OCI-LY1 (cell line): ENCODE measurements at regions not wholly inside any gene's neighbourhood (a gene's known extent, or its start where the extent isn't known, plus 50 kb on each side); places are given as distances from the start of the nearest gene placed in this dataset.

Experiments
- H2AFZ ChIP-seq: fragments of 200-600 bp; sonication (generic), shearing (Covaris generic); 2 replicates; pipeline ENCODE4 v1.6.0; 2014; ENCODE audit warnings: antibody characterized with exemption, mild to moderate bottlenecking, low read length
- H3F3A ChIP-seq: fragments of 200-600 bp; sonication (generic), shearing (Covaris generic); 2 replicates; pipeline ENCODE4 v1.6.0; 2014; ENCODE audit warnings: mild to moderate bottlenecking, antibody characterized with exemption, low read length, moderate library complexity; ENCODE audit not compliant: insufficient read depth
- H3K27ac ChIP-seq: fragments of 200-600 bp; sonication (generic); 2 replicates; pipeline ENCODE4 v1.5.1; 2014; ENCODE audit warnings: low read length, mixed run types, mild to moderate bottlenecking, low read depth; ENCODE audit not compliant: poor library complexity, severe bottlenecking
- H3K27me3 ChIP-seq: fragments of 200-600 bp; sonication (generic); 2 replicates; pipeline ENCODE4 v1.6.0; 2014; ENCODE audit warnings: antibody characterized with exemption, mild to moderate bottlenecking, low read length, moderate library complexity; ENCODE audit not compliant: insufficient read depth
- H3K36me3 ChIP-seq: fragments of 200-600 bp; sonication (generic); 2 replicates; pipeline ENCODE4 v1.6.1; 2014; ENCODE audit warnings: mild to moderate bottlenecking, antibody characterized with exemption, low read length, moderate library complexity, mixed read lengths; ENCODE audit not compliant: insufficient read depth
- H3K4me1 ChIP-seq: fragments of 200-600 bp; sonication (generic); 2 replicates; pipeline ENCODE4 v1.5.1; 2014; ENCODE audit warnings: mild to moderate bottlenecking, low read length, moderate library complexity; ENCODE audit not compliant: insufficient read depth, severe bottlenecking
- H3K4me2 ChIP-seq: fragments of 200-600 bp; sonication (generic), shearing (Covaris generic); 2 replicates; pipeline ENCODE4 v1.6.1; 2014; ENCODE audit warnings: low read length
- H3K4me3 ChIP-seq: fragments of 200-600 bp; sonication (generic); 2 replicates; pipeline ENCODE4 v1.5.1; 2014; ENCODE audit warnings: low read length, low read depth, mild to moderate bottlenecking, mixed read lengths; ENCODE audit not compliant: poor library complexity, severe bottlenecking
- H3K79me2 ChIP-seq: fragments of 200-600 bp; shearing (Covaris generic); 2 replicates; pipeline ENCODE4 v1.6.1; 2016; ENCODE audit warnings: mixed run types, low read length, mixed read lengths; ENCODE audit not compliant: insufficient read depth
- H3K9ac ChIP-seq: fragments of 200-600 bp; sonication (generic), shearing (Covaris generic); 2 replicates; pipeline ENCODE4 v1.6.1; 2014; ENCODE audit warnings: mild to moderate bottlenecking, low read length, mixed read lengths
- H3K9me2 ChIP-seq: fragments of 200-600 bp; sonication (generic), shearing (Covaris generic); 2 replicates; pipeline ENCODE4 v1.6.1; 2014; ENCODE audit warnings: low read depth, mild to moderate bottlenecking, low read length, mixed read lengths
- H3K9me3 ChIP-seq: fragments of 200-600 bp; shearing (Covaris generic); 2 replicates; pipeline ENCODE4 v1.6.1; 2014; ENCODE audit warnings: low read length, mixed read lengths
- H4K20me1 ChIP-seq: fragments of 200-600 bp; sonication (generic), shearing (Covaris generic); 2 replicates; pipeline ENCODE4 v1.6.0; 2016; ENCODE audit warnings: mild to moderate bottlenecking, low read length; ENCODE audit not compliant: insufficient read depth
- CTCF ChIP-seq: fragments of 200-600 bp; sonication (generic), shearing (Covaris generic); IDR thresholded peaks from 2 replicates; pipeline ENCODE4 v1.5.1; 2017; ENCODE audit warnings: mild to moderate bottlenecking, antibody characterized with exemption, low read length, moderate library complexity, mixed read lengths
- EZH2 ChIP-seq: fragments of 200-600 bp; sonication (generic), shearing (Covaris generic); IDR thresholded peaks from 2 replicates; pipeline ENCODE4 v1.8.0; 2017; ENCODE audit warnings: borderline replicate concordance, mixed run types, mild to moderate bottlenecking, antibody characterized with exemption, low read length, moderate library complexity, mixed read lengths

- Histone ChIP-seq H3K79me2 (no peaks in the 10 kb centered on the region), H3K4me3 (no peak overlapping the region), H3K36me3 (no peaks in the 10 kb centered on the region), H3K9ac (no peak overlapping the region), H2AFZ (no peak overlapping the region), H3F3A (no peaks in the 10 kb centered on the region), H3K27ac (no peak overlapping the region), H3K4me2 (no peak overlapping the region), H3K9me2 (no peaks in the 10 kb centered on the region), H3K4me1 (no peaks in the 10 kb centered on the region), H3K27me3 (no peaks in the 10 kb centered on the region), H4K20me1 (no peaks in the 10 kb centered on the region), H3K9me3 (no peaks in the 10 kb centered on the region)
- TF ChIP-seq EZH2 (no peak), CTCF (no peak; the same call in 1 of the 2 replicates)
Measured at GRCh38 chr6:137975188-137975940, 108.3 kb downstream of the TNFAIP3 start.

DNA sequence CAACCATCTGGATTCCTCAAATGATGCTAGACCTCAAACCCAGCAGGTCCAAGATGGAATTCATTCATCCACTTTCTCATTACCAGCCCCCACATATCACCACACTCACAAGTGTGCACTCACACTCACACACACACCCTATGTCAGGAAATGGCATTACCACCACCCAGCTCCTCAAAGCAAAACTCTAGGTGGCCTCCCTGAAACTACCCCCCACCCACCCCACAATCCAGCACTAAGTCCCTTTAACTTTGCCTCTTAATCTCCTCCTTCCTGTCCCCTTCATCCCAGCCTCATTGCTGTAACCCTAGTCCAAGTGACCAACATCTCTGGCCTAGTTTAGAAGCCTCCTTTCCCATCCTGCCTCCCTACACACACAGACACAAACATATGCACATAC lies 109.4 kb downstream of the TNFAIP3 start:
- H4K20me1 ChIP-seq: no peaks in the 10 kb centered on the region
- no peaks in the 10 kb centered on the region for H3K9me3 ChIP-seq
- no peaks in the 10 kb centered on the region for H3K36me3 ChIP-seq
- H3K9ac ChIP-seq: no peak overlapping the region
- H3K4me1 ChIP-seq: no peaks in the 10 kb centered on the region
- no peaks in the 10 kb centered on the region for H3K79me2 ChIP-seq
- H3K27ac ChIP-seq: no peak overlapping the region
- H3K9me2 ChIP-seq: no peaks in the 10 kb centered on the region
- H3K4me3 ChIP-seq: no peak overlapping the region
- no peak for TF ChIP-seq EZH2
- TF ChIP-seq CTCF: no peak
- H2AFZ ChIP-seq: no peak overlapping the region
- H3F3A ChIP-seq: no peaks in the 10 kb centered on the region
- H3K4me2 ChIP-seq: no peak overlapping the region
- H3K27me3 ChIP-seq: no peaks in the 10 kb centered on the region

DNA sequence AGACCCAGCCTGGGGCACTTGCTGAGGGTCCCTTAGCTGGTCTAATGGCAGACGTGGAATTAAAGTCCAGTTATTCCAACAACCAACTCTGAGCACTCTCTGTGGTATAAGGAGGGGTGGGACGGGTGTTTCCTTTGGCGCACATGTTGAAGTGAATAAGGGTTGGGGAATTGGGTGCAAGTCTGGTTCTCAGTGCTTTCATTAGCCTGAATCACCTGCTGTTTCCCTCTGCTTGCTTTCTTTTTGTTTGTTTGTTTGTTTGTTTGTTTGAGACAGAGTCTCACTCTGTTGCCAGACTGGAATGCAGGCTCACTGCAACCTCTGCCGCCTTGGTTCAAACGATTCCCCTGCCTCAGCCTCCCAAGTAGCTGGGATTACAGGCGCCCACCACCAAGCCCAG lies 110.1 kb downstream of the TNFAIP3 start:
- Histone ChIP-seq H3K27me3 (no peaks in the 10 kb centered on the region), H3K4me1 (no peaks in the 10 kb centered on the region), H4K20me1 (no peaks in the 10 kb centered on the region), H3K79me2 (no peaks in the 10 kb centered on the region), H3F3A (no peaks in the 10 kb centered on the region), H3K4me3 (no peak overlapping the region), H3K36me3 (no peaks in the 10 kb centered on the region), H3K27ac (no peak overlapping the region), H3K9ac (no peak overlapping the region), H3K9me2 (no peaks in the 10 kb centered on the region), H2AFZ (no peak overlapping the region), H3K4me2 (no peak overlapping the region), H3K9me3 (no peaks in the 10 kb centered on the region)
- TF ChIP-seq CTCF (no peak), EZH2 (no peak)
